GM21723 (cell line): ENCODE measurements at regions not wholly inside any gene's neighbourhood (a gene's known extent, or its start where the extent isn't known, plus 50 kb on each side); places are given as distances from the start of the nearest gene placed in this dataset.
"Not testable (repeated sequence)": the region's sequence is repeated elsewhere in the genome, so short reads cannot be mapped to it uniquely, and the experiment has no call there.

Experiments used
- ATAC-seq: cut with Tn5 transposase; IDR thresholded peaks from one replicate; pipeline ENCODE4 v1.9.1; 2021; ENCODE audit warnings: mild to moderate bottlenecking, moderate library complexity; ENCODE audit not compliant: unreplicated experiment

GRCh38 chr9:106481013-106481609 lies 381.9 kb upstream of the ZNF462 start:
- ATAC-seq: no peak

GRCh38 chr9:106482733-106483132 lies 380.2 kb upstream of the ZNF462 start:
- ATAC-seq: no peak

- ATAC-seq: no peak
Measured at GRCh38 chr9:106486685-106487084, 376.3 kb upstream of the ZNF462 start.

- no peak for ATAC-seq
Measured at GRCh38 chr9:106487266-106487665, 375.7 kb upstream of the ZNF462 start.

GRCh38 chr9:106492126-106492525 lies 370.8 kb upstream of the ZNF462 start:
- ATAC-seq: not testable (repeated sequence)

- ATAC-seq: no peak
Measured at GRCh38 chr9:106500171-106500570, 362.8 kb upstream of the ZNF462 start.

GRCh38 chr9:106501210-106501609 lies 361.8 kb upstream of the ZNF462 start:
- ATAC-seq: not testable (repeated sequence)

GRCh38 chr9:106502930-106503329 lies 360.0 kb upstream of the ZNF462 start:
- ATAC-seq: no peak

GRCh38 chr9:106503759-106504158 lies 359.2 kb upstream of the ZNF462 start:
- ATAC-seq: peak; percentile 61

GRCh38 chr9:106526716-106527204 lies 336.2 kb upstream of the ZNF462 start:
- no peak for ATAC-seq

- ATAC-seq: no peak
Measured at GRCh38 chr9:106528158-106528557, 334.8 kb upstream of the ZNF462 start.

- no peak for ATAC-seq
Measured at GRCh38 chr9:106529616-106530015, 333.4 kb upstream of the ZNF462 start.

- ATAC-seq: no peak
Measured at GRCh38 chr9:106531491-106531890, 331.5 kb upstream of the ZNF462 start.

- ATAC-seq: no peak
Measured at GRCh38 chr9:106532306-106533015, 330.5 kb upstream of the ZNF462 start.

- no peak for ATAC-seq
Measured at GRCh38 chr9:106534800-106535199, 328.2 kb upstream of the ZNF462 start.

- ATAC-seq: no peak
Measured at GRCh38 chr9:106535439-106535838, 327.5 kb upstream of the ZNF462 start.

- no peak for ATAC-seq
Measured at GRCh38 chr9:106557996-106558667, 304.8 kb upstream of the ZNF462 start.

GRCh38 chr9:106560540-106560939 lies 302.4 kb upstream of the ZNF462 start:
- ATAC-seq: no peak

- no peak for ATAC-seq
Measured at GRCh38 chr9:106575823-106576222, 287.1 kb upstream of the ZNF462 start.

- ATAC-seq: no peak
Measured at GRCh38 chr9:106576232-106576760, 286.7 kb upstream of the ZNF462 start.

- no peak for ATAC-seq
Measured at GRCh38 chr9:106577121-106577520, 285.8 kb upstream of the ZNF462 start.

- no peak for ATAC-seq
Measured at GRCh38 chr9:106580546-106580945, 282.4 kb upstream of the ZNF462 start.
